HG03354 (cell line): ENCODE measurements at regions not wholly inside any gene's neighbourhood (a gene's known extent, or its start where the extent isn't known, plus 50 kb on each side); places are given as distances from the start of the nearest gene placed in this dataset.
A peak's percentile ranks its signal among the peaks of the same experiment; 100 is the strongest.
"Not testable (repeated sequence)": the region's sequence is repeated elsewhere in the genome, so short reads cannot be mapped to it uniquely, and the experiment has no call there.

Source experiments
- ATAC-seq: cut with Tn5 transposase; IDR thresholded peaks from one replicate; pipeline ENCODE4 v1.9.1; 2021; ENCODE audit warnings: mild to moderate bottlenecking; ENCODE audit not compliant: unreplicated experiment, poor library complexity, severe bottlenecking

DNA sequence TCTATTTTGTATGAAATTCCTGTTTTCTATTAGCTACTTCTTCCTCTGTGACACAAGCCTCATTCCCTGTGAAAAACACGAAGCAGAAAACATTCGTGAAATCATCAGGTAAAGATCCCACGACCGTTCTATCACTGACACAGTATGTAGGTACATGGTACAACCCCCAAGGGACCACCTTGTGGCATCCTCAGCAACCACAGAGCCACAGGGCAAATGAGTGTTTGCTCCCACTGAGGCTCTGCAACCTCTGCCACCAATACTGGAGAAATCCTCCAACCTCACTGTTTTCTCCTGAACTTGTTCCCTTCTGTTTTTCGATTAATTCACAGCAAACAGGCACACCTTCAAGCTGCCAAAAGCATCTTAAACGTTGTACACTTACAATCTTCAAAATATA is 83.7 kb upstream of the FBXO28 start:
- not testable (repeated sequence) for ATAC-seq

DNA sequence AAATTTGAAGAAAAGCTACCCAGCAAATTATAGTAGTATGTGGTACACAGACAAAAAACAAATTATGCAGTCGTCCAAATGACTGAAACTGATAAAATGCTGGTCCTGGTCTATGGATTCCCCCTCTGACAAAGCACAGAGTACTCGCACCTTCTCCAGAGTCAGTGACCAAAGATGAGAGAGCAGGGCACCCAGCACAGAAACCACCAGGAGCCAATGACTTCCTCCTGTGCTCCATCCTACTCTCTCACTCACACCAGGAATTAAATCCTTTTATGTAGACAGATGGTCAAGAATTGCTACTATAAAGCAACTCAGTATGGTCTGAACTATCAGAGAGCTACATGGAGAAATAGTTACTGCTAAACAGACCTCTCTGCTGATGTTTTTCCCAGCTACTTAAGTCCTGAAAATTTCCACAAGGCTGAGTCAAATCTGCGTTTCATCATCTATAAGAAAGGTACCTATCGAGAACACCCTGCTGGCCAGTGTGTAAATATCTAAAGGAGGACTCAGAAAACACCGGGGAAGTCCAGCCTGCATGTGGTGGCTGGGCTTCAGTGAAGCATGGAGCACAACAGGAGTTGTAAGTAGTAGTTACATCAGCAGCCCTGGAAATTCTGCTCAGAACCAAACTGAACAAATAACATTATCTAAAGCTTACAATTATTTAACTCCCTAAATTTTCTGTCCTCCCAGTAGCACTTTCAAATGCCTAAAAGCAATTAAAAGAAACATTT is 84.5 kb upstream of the FBXO28 start:
- peak; percentile 87 for ATAC-seq

DNA sequence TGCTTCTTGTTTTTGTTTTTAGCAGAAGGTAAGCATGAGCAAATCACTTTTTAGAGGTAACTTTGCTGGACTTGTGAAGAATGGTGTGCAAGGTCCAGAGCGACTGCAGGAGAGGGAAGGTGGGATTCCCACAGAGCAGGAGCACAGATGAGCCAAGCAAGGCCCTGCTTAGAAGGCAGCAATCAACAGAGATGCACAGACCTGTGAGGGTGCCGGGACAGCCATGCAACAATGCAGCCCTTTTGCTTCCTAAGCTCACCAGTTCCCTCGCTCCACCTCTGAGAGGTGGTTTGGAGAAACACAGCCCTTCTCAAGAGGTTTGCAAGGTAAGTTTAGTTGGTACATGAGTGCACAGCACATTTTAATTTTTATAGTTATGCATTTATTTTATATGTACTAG is 85.1 kb upstream of the FBXO28 start:
- ATAC-seq, result not testable (repeated sequence)

DNA sequence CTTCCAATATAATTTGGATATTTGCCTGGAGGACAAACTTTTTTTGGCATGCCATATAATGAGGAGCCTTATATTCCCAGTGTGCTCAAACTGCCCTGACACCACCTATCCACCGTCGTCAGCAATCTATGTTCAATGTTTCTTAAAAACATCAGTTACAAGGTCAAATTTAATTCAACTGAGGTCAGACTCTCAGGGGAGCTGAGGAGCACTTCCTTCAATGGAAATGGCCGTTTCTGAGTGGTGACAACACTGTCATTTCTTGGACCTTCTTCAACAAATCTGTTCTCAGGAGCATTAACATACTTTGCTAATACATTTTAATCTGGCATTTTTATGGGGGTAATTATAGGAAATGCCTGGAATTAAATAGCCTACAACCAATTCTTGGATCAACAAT is 90.8 kb upstream of the FBXO28 start:
- not testable (repeated sequence) for ATAC-seq

DNA sequence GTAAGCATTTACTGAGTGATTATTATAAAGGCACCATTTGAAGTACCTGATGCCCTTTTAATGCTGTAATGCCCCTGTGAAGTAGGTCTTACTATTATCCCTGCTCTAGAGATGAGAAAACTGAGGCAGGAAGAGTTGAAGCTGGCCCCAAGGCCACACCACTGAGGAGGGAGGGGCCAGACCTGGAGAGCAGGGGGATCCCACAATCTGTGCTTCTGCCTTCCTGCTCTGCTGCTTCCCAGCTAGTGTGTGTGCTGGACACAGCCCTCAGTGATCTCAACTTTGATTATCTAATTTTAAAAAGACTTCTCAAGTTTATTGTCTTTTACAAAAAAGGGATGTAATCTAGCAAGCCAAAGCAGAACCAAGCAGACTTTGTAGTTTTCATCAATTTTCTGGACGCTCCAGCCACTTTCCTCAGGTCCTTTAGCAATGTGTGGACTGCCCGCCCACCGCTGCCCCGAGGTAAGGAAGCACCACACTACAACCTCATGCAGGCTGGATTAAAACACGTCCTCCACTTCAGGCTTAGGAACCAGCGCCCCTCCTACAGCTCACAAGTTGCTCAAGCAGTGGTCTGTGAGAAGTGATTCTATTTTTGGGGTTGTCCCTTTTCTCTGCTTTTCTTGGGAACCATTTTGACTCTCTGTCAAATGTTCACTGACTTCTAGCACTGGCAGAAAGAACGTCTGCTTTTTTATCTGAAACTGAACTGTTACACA is 91.5 kb upstream of the FBXO28 start:
- not testable (repeated sequence) for ATAC-seq

DNA sequence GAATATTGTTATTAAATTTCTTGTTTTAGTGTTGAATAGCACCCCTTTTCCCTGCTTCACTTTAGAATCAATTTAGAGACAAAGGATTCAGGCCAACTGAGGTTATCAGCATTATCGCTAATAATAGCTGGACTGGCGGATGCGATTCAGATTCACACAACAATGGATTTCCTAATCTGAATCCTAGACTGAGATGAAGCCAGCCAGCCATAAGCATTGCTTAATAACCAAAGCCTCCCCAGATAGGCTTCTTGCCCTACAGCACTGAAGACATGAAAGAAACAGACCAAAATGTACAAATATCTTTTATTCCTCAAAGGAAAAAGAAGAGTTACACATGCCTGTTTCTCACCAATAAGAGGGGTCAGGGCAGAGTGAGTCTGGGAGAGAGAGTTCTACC is 94.0 kb upstream of the FBXO28 start:
- ATAC-seq, result not testable (repeated sequence)

DNA sequence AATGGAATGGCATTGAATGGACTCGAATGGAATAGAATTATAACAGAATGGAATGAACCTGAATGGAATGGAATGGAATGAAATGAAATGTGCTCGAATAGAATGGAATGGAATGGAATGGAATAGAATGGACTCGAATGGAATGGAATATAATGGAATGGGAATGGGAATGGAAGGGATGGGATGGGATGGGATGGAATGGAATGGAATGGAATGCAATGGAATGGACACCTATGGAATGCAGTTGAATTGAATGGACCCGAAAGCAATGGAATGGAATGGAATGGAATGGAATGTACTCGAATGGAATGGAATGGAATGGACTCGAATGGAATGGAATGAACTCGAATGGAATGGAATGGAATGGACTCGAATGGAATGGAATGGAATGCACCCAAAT is 98.1 kb upstream of the FBXO28 start:
- not testable (repeated sequence) for ATAC-seq

DNA sequence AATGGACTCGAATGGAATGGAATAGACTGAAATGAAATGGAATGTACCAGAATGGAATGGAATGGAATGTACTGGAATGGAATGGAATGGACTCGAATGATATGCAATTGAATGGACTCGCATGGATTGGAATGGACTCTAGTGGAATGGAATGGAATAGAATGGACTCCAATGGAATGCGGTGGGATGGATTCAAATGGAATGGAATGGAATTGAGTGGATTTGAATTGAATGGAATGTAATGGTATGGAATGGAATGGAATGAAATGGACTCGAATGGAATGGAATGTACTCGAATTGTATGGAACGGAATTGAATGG is 99.6 kb upstream of the FBXO28 start:
- no peak for ATAC-seq

DNA sequence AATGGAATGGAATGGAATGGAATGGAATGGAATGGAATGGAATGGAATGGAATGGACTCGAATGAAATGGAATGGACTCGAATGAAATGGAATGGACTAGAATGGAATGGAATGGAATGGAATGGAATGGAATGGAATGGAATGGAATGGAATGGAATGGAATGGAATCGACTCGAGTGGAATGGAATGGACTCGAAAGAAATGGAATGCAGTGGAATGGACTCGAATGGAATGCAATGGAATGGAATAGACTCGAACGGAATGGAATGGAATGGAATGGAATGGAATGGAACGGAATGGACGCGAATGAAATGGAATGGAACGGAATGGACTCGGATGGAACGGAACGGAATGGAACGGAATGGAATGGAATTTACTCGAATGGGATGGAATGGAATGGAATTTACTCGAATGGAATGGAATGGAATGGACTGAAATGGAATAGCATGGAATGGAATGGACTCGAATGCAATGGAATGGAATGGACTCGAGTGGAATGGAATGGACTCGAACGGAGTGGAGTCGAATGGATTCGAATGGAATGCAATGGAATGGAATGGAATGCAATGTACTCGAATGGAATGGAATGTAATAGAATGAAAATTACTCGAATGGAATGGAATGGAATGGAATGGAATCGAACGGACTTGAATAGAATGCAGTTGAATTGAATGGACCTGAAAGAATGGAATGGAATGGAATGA is 100.1 kb upstream of the FBXO28 start:
- not testable (repeated sequence) for ATAC-seq

DNA sequence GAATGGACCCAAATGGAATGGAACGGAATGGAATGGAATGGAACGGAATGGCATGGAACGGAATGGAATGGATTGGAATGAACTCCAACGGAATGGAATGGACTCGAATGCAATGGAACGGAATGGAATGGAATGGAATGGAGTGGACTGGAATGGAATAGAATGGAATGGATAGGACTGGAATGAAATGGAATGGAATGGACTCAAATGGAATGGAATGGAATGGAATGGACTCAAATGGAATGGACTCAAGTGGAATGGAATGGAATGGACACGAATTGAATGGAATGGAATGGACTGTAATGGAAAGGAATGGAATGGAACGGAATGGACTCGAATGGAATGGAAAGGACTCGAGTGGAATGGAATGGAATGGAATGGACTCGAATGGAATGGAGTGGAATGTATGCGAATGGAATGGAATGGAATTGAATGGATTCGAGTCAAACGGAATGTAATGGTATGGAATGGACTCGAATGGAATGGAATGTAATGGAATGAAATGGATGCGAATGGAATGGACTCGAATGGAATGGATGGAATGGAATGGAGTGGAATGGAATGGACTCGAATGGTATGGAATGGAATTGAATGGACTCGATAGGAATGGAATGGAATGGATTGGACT is 101.0 kb upstream of the FBXO28 start:
- not testable (repeated sequence) for ATAC-seq

DNA sequence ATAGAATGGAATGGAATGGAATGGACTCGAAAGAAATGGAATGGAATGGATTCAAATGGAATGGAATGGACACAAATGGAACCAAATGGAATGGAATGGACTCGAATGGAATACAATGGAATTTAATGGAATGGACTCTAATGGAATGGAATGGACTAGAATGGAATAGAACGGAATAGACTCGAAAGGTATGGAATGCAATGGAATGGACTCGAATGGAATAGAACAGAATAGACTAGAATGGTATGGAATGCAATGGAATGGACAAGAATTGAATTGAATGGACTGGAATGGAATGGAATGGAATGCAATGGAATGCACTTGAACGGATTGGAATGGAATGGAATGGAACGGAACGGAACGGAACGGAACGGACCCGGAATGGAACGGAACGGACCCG is 101.7 kb upstream of the FBXO28 start:
- ATAC-seq, result not testable (repeated sequence)

DNA sequence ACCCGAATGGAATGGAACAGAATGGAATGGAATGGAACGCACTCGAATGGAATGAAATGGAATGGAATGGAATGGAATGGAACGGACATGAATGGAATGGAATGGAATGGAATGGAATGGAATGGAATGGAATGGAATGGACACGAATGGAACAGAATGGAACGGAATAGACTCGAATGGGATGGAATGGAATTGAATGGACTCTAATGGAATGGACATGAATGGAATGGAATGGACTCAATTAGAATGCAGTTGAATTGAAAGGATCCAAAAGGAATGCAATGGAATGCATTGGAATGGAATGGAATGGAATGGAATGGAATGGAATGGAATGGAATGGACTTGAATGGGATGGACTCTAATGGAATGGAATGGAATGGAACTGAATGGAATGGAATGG is 102.2 kb upstream of the FBXO28 start:
- ATAC-seq, result not testable (repeated sequence)

DNA sequence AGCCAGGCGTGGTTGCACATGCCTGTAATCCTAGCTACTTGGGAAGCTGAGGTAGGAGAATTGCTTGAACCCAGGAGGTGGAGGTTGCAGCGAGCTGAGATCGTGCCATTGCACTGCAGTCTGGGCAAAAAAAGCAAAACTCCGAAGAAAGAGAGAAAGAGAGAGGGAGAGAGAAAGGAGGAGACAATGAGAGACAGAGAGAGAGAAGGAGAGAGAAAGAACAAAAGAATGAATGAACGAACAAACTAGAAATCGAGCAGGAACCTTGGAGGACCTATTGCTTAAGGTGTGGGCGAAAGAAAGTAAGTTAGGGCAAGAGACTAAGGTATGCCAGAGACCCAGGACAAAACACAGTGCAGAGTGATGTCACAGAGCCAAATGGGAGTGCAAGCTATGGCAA is 102.8 kb upstream of the FBXO28 start:
- not testable (repeated sequence) for ATAC-seq

DNA sequence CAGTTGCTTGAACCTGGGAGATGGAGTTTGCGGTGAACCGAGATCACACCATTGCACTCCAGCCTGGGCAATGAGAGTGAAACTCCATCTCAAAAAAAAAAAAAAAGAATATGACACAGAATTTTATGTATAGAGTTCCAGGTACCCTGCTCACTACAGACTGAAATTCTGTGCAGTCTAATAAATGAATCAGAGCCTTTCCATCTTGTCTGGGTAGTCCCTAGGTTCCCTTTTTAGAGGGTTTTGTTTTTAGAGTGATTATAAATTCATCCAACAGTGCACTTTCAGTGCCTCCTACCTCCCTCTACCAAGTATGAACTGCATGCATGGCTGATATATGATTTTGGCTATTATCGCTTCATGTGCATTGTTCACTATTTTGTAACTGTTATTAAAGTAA is 107.9 kb upstream of the FBXO28 start:
- ATAC-seq, result not testable (repeated sequence)

DNA sequence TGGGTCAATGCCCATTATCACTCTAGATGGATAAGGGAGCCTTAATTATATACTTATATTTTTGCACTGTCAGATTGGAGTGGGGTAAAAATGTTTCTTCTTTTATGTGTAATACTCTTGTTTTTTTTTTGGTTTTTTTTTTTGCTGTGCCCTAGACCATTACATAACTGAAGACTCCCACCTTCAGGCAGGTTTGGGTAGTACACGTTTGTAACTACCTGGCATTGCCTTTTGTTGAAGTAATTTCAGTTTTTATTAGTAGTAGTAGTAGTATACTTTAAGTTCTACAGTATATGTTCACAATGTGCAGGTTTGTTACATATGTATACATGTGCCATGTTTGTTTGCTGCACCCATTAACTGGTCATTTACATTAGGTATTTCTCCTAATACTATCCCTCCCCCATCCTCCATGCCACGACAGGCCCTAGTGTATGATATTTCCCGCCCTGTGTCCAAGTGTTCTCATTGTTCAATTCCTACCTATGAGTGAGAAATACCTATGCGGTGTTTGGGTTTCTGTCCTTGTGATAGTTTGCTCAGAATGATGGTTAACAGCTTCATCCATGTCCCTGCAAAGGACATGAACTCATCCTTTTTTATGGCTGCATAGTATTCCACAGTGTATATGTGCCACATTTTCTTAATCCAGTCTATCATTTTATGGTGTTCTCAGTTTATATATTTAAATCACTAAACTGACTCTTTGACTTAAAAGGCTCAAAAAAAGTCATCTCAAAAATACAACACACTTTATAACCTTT is 109.2 kb upstream of the FBXO28 start:
- not testable (repeated sequence) for ATAC-seq

DNA sequence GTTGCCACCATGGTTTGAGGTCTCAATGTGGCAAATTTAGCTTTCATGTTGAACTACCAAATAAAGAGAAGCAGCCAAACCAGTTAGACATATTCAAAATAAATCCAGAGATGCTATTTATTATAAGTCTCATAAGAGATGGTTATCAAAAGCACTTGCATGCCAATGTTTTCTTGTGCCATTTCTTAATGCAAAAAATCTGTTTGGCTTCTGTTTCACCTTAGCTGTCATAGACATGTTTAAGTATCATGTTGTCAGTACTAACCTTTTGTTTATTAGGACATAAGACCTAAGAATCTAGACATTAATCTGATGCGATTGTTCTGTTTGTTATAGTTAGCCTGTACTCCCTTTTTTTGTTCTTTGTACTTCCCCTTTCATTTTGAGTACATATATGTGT is 110.0 kb upstream of the FBXO28 start:
- ATAC-seq, result not testable (repeated sequence)

DNA sequence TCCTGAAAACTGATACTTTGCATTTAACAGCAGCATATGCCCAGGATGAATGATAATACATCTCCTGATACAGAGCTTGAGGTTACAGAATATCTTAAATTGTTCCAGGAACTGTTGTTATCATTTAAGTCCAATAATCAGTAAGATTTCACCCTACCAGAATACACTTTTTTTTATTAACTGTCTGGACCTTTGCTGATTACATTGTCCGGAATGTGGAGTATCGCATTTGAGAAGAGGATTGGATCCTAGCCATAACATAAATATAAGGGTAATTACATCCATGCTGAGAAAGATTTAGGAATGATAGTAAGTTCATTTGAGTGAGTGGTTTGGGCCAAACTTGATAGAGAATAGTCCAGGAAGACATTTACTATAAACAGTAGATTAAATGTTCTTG is 112.2 kb upstream of the FBXO28 start:
- not testable (repeated sequence) for ATAC-seq

DNA sequence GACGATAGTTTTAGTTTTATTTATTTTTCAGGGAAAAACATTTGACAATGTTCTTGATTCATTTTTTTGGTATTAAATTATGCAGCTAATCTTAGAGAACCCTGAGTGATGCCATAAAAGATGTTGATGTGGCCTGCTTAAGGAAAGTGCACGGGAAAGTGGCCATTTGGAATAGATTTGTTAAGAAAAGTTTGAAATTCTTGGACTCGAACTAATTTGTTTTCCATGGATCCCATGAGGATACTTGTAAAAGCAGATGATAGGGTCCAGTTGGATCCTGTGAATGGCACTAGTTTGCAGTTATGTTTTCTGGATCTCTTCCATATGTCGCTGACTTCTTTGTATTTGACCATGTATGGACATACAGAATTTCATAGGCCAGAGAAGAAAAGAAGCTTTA is 114.2 kb upstream of the FBXO28 start:
- not testable (repeated sequence) for ATAC-seq

DNA sequence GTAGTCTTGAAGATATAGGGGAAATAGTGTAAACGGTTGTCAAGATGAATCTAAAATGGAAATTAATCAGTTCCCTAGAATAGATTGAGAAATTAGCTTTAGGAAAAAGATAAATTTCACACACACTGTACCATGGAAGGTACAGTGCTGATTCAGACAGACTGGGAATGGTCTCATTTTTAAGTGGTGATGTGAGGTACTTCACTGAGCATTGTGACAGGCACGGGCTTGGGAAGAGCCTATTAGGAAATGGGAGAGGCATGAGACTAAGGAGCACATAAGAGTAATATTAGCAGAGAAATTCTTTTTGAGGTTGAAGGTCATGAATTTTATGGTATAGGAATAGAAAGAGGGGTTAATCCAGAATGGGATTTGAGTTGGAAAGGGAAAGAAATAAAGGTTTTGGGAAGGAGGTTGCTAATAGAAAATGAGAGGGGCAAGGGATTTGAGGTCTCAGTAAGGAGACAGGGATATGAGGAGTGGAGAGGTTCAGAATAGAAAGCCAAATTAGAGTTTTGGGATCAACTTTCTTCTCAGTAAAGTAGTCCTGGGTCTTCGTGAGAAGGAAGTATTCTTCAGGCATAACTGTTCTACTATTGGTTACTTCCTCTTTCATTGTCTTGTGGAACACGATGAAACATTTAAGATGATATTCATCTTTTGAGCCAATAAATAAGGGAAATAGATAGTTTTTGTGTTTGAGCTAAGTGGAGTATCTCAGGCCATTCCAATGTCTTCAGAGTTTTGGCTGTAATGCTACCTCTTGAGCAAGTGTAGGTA is 115.0 kb upstream of the FBXO28 start:
- ATAC-seq, result not testable (repeated sequence)
